Caki2 (cell line): ENCODE measurements at regions not wholly inside any gene's neighbourhood (a gene's known extent, or its start where the extent isn't known, plus 50 kb on each side); places are given as distances from the start of the nearest gene placed in this dataset.

Experiments used
- DNase-seq: peaks from one replicate; pipeline ENCODE4 v3.0.0-alpha.2; 2015; ENCODE audit warnings: low read depth
- in situ Hi-C: cut with HindIII; loops from 2 replicates; pipeline ENCODE4 v1.10.0; 2016; ENCODE audit warnings: low sequenced_read_pairs, low pct_unique_long_range_greater_than_20kb, mixed read lengths

DNA sequence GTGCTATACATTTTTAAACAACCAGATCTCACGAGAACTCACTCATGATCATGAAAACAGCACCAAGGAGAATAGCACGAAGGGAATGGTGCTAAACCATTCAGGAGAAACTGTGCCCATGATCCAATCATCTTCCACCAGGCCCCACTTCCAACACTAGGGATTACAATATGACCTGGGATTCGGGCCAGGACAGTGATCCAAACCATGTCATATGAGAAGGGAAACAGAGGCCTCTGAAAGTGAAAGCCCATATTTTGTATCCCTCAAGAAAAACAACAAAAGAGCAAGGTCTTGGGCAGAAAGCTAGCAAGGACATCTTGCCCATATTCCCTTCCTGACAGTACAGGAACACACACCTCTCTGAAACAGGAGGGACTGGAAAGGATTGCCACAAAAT lies 163.9 kb upstream of the VASH1 start:
- in situ Hi-C loops = no loop called here
- no peak for DNase-seq

DNA sequence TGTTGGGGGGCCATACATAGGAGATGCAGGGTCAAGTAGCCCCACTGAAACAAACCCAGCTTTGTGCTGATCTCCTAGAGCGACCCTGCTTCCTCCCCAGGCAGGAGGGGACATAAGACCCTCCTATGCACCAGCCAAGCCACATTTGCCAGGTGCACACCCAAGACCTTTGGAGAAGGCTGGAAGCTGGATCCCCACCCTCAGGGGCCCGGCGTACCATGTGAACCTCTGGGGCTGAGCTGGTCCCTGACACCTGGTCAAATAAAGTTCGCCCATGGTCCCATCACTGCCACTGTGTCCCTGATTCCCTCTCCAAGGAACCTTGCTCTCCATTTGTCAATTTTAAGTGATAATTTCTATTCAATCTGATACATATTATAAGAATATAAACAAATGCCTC lies 162.1 kb upstream of the VASH1 start:
- in situ Hi-C loops = no loop called here
- DNase-seq = no peak

DNA sequence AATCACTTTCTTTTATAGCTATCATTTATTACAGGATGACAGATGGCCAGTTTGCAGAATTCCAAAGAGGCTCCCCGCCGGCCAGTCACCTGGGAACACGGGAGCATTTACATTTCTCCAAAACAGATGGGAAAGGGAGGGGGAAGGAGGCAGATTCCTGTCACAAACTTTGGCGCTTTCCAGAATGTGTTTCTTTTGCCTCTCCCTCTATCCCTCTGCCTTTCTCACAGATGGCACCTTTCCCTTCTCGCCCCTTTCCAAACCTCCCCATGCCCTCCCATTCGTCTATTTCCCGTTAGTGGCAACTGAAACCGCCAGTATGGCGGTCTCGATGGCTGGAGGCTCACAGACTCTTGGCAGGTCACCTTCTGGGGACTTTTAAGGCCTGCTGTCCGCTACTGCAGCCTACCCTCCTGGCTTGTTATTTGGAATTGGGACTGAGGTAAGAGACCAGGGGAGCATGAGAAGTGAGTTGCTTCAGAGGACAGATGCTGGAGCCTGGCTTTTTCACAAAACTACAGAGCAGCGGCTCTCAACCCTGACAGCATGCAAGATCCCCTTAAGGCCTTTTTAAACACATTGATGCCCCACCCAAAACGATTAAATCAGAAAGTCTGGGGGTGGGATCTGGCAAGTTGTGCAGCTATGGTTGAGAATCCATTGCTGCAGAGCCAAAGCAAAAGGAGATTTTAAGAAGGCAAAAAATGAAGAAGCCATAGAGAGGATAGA lies 161.5 kb upstream of the VASH1 start:
- in situ Hi-C loops = no loop called here

DNA sequence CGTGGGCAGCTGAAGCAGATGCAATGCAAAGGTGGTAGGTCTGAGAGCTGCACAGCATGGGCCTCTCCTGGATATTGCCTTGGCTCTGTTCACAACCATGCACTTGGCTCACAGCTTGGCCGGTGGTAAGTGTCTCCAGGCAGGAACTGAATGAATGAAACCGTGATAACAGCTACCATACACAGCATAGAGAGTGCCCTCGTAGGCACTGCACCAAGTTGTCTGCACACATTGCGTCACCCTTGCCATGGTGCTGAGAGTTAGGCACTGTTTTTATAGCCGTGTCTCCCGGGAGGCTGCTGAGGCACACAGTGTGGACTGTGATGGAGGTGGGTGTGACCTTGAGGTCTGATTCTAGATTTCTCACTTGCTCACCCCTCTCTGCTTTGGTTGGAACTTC lies 157.6 kb upstream of the VASH1 start:
- in situ Hi-C loops = no loop called here
- no peak for DNase-seq

More for the DNA sequence above, 161.5 kb upstream of the VASH1 start:
- no peak for DNase-seq

DNA sequence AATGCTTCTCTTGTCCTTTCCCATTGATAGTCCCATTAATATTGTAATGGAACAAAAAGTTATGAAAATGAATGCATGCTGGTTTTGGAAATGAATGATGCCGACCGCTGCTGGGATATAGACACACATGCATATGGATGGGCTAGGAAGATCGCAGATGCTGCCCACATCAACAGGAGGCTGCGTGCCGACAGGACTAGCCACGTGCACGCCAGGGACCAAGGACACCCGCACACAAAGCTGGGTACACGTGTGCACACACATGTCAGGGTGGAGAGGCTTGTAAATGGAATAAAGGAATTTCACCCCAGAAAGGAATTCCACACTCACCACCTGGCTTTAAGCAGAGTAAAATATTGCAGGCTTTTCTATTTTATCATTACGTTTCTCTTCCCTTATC lies 153.8 kb upstream of the VASH1 start:
- in situ Hi-C loops = no loop called here
- DNase-seq = no peak

DNA sequence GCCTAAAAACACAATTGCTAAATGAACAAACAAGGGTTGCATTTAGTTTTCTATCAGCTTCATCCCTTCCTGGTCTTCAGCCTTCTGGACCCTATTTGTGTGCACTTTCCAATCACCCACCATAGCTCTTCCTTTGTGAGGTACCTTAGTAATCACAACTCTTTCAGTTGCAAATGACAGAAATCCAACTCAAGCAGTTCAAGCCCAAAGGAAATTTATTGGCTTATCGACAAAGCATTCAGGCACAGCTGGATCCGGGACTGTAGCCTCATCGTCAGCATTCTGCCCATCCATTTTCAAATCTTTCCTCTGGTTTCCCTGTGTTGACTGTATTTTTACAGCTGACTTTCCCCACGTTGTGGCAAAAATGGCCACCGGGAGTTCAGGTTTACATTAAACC lies 148.6 kb upstream of the VASH1 start:
- in situ Hi-C loops = no loop called here
- DNase-seq = no peak

DNA sequence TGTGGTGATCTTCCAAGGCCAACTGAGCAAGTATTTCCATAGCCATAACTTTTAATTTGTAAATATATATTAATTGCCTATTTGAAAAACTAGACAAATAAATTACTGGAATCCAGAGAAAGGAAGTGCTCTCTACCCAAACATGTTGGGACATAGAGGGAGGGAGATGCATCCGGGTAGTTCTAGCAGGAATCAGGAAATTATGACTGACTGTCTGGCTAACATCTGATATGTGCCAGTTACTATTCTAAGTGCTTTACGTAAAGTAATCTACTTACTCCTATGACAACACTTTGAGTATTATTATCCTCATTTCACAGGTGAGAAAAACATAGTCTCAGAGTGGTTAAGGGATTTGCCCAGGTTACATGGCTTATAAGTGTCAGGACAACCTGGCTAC lies 147.7 kb upstream of the VASH1 start:
- DNase-seq = no peak
- in situ Hi-C loops = no loop called here

DNA sequence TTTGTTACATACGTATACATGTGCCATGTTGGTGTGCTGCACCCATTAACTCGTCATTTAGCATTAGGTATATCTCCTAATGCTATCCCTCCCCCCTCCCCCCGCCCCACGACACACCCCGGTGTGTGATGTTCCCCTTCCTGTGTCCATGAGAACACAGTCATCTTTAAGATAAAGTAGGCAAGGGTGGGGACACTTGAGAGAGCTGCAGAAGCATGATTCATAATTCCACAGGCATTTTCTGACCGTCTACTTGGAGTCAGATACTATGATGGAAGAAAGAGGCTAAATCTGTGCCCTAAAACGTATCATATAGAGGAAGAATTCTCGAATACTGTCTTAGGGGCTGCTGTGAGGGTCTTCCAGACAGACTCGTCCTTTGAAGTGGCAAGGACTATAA lies 145.9 kb upstream of the VASH1 start:
- in situ Hi-C loops = no loop called here
- no peak for DNase-seq

DNA sequence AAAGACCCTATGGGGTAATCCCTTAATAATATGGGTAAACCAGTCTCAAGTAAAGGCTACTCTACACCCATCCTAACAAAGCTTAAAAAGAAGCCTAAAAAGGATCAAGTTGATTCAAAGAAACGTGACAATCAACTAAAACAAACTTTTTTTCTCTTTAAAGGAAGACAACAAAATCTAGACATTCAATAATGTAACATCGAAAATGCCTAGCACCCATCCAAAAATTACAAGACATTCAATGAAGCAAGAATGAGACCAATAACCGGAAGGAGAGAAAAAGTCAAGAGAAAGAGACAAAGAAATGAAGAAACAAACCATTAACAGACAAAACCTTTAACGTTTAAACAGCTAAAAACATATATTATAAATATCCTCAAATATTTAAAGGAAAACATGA lies 143.8 kb upstream of the VASH1 start:
- in situ Hi-C loops = no loop called here

DNA sequence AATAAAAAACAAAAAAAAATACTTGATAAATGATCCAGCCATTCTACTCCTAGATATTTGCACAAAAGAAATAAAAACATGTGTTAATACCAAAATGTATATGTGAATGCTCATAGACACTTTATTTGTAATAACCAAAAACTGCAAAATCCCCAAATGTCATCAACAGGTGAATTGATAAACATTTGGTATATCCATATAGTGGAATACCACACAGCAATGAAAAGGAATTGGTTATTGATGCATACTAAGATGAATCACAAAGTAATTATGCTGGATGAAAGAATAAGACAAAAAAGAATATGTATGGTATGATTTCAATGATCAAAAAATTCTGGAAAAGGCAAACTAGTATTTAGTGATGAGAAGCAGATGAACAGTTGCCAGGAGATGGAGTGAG lies 124.7 kb upstream of the VASH1 start:
- in situ Hi-C loops = no loop called here
- no peak for DNase-seq

More for the DNA sequence above, 143.8 kb upstream of the VASH1 start:
- no peak for DNase-seq

DNA sequence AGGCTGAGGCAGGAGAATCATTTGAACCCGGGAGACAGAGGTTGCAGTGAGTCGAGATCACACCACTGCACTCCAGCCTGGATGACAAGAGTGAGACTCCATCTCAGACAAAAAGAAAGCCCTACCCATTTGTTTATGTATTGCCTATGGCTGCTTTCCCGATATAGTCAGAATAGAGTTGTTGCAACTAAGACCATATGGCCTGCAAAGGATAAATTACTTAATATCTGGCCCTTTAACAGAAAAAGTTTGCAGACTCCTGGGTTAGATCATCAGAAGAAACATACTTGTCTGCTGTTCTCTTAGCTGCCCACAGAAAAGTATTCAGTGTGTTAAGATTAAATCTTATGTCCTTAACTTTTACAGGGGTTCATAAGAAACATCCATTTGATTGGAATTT lies 122.4 kb upstream of the VASH1 start:
- no peak for DNase-seq
- in situ Hi-C loops = no loop called here

DNA sequence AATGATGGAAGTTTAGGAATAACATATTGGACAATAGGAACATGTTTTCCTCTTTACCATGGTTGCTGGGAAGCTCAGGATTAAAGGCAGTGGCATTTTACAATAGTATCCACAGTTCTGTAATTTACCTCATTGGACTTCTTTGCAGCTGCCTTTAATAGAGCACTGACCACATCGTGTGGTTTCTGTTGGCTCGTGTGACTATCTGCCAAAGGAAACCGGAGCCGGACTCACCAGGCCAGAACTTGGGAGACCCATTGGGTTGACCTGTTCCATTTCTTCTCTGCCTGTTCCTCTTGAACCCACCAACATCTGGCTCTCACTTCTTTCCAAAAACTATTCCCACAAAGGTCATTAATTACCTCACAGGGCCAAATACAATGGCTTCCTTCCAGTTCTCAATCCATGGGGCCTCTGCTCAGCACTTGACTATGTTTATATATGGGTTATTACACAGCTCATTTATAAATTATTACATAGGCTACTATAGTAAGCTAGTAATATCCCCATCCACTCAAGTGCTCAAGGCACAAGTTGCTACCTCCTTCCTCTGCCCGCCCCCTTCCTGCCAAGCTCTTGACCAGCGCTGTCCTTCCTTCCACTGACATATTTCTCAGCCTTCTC lies 121.5 kb upstream of the VASH1 start:
- DNase-seq = no peak

DNA sequence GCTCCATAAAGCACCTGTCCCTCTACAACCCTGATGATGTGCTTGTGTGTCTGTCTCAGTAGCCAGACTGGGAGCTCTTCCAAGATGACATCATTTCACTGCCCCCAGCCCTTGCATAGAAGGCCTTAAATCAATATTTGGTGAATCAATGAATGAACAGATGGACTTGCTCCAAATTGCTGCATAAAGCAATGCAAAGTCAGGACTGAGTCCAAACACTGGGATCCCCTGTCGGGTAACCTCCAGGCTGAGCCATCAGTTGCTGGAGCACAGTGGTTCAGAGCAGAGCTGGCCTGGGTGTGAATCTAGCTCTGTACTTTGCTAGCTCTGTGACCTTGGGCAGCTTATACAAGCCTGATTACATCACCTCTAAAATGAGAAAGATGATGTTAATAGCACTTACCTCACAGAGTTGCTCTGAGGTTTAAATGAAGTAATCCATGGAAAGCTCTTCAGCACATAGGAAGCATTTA lies 120.3 kb upstream of the VASH1 start:
- in situ Hi-C loops = no loop called here

More for the DNA sequence above, 121.5 kb upstream of the VASH1 start:
- in situ Hi-C loops = no loop called here

DNA sequence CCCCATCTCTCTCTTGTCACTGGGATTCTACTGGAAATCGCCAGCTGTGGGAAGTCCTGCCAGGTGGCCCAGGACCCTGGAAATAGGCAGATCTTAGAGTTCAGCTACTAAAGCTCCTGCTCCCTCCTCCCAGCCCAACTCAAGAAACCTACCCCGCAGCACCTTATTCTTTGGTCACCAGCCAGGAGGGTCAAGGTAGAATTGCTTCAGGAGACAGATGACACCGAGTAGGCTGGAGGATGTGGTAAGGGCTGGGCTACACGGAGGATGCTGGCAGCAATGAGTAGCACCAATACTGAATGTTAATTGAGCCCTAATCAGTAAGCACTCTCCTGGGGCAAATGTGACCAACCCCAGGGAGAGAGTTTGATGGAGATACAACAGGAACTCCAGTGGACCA lies 119.7 kb upstream of the VASH1 start:
- no peak for DNase-seq
- in situ Hi-C loops = no loop called here

More for the DNA sequence above, 120.3 kb upstream of the VASH1 start:
- DNase-seq = no peak

DNA sequence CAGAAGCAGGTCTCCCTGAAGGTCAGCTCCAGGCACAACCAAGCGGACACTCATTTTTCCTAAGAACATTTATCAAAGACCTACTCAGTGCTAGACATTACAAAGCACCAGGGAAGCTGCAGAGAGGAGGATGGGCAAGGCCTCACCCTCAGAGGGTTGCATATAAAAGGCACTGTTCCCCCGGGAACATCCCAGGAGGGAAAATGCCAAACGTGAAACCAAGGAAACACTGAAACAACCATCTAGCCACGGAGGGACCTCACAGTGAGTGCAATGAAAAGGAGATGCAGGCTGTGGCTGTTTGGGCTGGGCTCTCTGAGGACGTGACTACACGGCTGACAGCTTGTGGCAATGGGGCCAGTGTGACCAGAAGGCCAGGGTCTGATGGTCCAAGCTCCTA lies 117.4 kb upstream of the VASH1 start:
- in situ Hi-C loops = no loop called here
- DNase-seq = no peak

DNA sequence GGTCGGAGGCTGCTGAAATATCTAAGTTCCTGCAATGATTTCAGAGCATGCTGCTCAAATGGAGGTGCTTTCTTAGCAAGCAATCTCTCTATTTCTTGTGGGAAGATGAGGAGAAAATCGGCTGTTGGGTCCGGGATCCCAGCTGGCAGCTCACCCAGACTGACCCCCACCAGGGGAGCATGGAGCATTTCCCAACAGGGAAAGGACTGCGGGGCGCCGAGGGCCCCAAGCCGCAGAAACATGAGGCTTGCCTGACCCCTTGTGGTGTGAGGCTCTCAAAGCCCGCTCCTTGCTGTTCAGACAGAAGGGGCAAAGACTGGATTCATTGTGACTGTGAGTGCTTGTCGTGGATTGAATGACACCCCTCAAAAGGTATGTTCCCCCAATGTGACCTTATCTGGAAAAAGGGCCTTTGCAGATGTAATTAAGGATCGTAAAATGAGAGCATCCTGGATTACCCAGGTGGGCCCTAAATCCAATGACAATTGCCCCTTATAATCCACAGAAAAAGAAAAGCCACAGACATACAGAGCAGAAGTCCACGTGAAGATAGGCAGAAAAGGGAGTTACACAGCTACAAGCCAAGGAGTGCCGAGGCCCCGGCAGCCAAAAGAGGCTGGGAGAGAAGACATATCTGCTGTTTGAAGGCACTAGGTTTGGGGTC lies 116.3 kb upstream of the VASH1 start:
- in situ Hi-C loops = no loop called here
- peak; percentile 2 for DNase-seq

DNA sequence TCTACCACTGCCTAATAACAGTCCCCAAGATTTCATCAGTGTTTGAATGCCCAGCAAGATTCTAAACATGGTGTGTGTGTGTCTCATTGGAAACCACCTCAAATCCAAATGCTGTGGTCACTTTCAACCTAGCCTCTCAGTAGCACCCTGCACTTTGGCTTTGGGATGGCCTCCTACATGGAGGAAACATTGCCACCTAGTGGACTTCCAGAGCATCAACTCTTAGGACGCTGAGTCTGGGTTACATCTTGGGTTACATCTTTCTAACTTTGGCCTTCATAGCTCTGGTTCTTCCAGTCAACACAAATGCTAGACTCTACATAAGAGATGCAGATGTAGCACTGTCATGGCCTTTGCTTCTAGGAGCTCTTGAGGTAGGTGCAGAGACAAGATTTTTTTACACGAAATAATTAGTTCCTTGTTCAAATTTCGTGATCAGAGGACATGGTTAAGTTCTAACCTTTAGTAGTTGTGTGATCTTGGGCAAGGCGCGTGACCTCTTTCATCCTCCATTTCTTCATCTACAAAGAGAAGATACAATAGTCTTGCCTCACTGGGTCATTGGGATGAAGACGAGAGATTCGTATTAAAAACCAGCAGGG lies 113.5 kb upstream of the VASH1 start:
- in situ Hi-C loops = no loop called here
- peak; percentile 7 for DNase-seq

DNA sequence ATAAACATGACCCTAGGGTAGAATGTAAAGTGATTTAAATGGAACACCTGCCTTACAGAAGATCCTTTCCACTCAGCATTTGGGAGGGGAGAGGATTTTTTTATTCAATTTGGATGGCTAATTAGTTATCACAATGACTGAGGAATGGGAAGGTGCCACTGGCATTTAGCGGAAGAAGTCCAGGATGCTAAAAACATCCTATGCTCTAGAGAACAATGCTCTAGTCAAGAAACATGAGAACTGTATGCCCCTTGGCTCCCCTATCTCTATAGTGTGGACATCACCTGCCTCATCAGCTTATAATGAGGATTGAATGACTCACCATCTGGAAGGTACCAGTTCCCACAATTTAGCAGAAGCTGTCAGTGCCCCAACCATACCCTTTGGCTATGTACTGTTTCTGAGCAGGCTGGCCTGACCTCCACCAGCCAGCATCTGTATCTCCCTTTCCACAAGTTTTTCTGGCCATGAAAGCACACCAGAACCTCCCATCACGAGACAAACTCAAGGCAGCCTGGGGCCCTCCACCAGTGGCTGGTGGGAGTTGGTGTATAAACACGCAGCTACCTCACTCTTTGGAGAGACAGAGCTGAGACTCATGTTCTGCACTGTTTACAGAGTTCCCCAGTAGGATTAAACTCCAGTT lies 109.7 kb upstream of the VASH1 start:
- in situ Hi-C loops = no loop called here
- DNase-seq = no peak
